ENCODE measurements at regions not wholly inside any gene's neighbourhood (a gene's known extent, or its start where the extent isn't known, plus 50 kb on each side); places are given as distances from the start of the nearest gene placed in this dataset.

DNA sequence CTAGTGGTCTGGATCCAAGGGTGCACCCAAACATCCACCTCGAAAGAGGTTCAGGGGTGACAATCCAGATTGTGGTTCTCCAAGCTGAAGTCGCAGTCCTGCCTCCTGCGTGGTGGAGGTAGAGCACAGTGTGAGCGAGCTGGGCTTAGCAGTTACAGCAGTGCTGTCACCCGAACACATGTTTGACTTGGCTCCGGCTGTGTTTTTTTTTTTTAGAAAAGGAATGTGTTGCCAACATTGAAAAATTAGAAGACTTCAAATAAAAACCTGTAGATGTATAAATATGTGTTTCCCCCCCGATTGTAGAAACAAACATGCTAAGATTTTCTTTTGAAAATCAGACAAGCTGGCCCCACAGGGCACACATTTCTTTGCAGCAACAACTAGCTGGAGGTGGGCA is 530.8 kb downstream of the SHQ1 start:
- no peak for DNase-seq

DNA sequence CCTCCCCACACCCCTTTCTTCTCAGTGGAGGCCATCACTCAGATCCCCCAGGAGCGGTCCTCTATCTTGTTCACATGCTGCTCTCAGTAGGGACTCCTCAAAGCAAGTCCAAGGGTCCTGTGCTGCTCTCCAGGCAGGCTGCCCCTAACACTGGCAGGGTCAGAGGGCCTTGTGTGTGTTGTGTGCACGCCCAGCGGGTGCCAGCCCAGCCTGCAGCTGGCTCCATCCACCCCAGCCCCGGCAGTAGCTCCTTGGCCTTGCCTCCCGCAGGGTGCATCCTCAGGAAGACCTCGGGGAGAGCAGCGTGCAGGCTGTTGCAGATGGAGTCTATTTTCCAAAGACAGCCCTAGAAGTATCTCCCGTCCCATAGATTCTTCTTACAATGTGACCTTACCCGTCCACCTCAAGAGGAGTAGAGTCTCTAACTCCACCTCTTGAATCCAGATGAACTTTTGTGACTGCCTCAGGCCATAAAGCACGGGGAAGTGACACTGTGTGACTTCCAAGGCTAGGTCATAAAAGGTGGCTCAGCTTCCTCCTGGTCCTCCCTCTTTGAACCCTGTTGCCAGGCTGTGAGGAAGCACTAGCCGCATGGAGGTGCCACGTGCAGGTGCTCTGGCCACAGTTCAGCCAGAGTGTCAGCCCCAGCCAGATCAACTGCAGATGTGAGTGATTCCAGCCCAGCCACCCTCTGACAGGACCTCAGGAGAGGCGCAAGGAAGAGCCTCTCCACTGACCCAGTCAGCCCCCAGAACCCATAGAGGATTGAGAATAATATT is 531.6 kb downstream of the SHQ1 start:
- DNase-seq = no peak

DNA sequence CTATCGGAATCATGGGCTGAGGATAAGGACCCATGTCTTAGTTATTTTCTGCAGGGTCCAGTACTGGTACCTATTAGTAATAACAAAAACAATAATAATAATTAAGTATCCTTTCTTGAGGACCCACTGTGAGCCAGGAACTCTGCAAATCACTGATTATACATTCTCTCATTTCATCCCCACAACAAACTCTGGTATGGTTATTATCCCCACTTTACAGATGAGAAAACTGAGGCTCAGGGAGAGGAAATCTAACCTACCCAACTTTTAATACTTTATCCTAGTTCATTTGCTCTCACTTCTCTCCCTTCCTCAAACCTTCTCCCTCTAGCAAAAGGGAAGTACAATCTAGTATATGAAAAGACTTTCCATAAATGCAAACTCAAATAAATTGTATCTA is 528.4 kb upstream of the PROK2 start:
- DNase-seq = no peak

DNA sequence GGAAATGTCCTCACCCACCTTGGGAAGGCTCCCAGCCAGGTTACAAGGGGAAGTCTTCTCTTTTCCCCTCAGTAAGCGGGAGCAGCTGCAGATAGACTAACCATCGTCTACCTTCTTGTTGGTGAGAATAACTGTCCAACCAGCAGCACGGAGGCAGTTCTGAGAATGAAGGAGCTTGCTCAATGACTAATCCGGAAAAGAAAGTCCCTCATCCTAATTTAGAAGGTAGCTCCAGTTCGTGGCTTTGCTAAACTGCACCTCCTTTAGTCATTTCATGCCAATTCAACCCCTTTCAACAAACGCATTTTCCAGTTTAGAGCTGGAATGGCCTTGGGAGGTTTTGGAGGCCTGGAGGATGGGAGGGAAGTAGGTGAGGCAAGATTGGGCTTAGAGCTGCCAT is 527.4 kb upstream of the PROK2 start:
- DNase-seq = no peak

DNA sequence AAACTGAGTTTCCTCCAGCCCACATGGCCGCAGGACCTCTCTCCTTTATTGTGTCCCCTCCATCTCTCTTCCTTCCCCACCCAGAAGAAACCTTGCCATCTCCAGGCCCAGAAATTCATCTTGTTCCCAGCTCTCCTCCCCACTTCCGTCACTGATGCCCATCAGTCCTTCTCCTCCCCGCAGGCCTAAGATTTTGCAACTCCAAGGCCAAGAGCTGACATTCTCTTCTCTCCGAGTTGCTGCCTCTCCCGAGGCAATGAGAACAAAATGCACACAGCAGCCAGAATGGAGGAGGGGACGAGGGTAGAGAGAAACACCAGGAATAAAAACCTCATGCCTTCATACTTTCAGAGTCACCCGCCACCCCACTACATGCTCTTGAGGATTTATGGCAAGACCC is 526.5 kb upstream of the PROK2 start:
- no peak for DNase-seq

DNA sequence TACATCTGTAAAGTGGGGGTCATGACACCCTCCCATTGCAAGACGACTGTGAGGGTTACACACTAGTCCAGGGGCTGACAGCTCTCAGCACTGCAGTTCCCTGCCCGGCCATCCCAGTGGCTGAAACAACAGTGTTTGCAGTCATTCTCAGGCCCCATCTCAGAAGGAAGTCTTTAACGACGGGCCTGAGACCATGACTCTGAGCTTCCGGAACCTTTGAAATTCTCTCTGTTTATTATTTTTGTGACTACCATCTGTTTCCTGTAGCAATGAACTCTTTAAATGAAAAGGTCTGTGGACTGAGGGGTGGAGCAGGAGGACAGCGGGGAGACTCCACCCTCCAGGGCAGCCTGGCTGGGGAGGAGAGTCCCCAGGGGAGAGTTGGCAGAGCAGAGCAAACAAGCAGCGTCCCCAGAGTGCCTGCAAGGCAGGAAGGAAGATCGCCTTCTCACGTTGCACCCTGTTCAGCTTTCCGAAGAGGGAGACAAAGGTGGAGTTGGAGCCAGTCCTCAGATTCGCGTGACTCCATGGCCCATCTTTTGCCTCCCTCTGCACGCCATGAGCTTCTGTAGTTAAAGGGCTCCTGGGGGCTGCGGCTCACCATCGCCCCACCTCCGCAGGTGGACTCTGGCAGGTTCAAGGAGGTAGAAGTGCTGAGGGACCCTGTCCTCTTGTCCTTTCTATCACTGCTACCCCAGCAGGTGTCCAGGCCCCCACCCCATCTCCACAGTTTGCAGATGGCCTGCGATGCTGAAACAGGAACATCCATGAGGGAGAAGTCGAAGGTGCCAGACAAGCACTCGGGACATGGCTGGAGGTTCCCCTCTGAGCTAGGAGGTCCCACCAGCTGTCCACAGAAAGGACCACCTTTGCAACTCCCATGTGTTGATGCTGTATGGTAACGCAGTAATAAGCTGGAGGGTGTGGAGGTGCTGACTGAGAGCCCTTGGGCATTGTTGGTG is 525.8 kb upstream of the PROK2 start:
- DNase-seq = no peak

DNA sequence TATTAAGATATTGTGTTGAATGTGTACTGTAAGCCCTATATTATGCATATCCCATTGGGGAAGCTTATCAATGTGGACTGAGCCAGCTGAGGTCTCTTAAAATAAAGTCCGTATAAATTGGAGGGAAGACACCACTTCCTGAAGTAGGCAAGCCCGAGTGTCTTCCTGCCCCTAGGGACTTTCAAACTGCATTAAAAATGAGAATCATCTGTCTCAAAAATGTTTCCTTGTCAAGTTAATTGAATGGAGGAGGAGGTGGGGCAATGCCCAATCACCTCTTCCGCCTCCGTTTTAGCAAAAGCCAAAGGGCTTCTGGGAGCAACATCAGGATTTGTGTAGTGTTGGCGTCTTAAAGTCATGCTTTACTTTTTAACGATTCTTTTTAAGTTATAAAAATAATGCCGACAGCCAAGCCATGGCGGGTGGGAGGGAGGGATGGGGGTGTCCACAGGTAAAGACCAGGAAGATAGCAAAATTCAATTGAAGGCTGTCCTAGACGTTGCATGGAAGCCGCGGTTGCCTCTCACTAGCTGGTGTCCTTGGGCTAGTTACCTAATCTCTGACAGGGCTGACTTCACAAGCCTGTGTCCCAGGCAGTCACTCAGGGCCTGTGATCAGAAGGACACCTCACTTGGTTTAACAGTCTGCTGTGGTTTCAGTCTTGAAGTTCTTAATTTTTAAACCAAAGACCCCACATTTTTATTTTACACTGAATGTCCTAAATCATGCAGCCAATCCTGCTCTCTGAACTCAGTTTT is 524.9 kb upstream of the PROK2 start:
- DNase-seq = no peak

DNA sequence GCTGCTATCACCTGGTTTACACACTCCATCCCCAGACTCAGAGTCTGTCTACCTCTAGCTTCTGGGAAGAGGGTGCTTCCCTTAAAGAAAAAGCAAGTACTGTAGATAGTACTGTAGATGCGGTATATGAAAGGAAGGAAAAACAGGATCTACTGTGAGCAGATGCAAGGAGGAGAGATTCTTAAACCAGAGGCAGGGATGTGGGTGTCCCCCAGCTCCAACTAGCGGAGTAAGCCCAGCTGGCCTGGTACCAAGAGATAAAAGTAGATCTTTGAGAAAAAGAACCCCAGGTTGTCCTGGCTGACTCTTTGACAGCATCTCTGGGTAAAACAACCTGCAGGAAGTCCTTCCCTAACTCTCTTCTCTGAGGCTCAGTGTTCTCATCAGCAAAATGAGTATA is 523.7 kb upstream of the PROK2 start:
- DNase-seq = no peak

DNA sequence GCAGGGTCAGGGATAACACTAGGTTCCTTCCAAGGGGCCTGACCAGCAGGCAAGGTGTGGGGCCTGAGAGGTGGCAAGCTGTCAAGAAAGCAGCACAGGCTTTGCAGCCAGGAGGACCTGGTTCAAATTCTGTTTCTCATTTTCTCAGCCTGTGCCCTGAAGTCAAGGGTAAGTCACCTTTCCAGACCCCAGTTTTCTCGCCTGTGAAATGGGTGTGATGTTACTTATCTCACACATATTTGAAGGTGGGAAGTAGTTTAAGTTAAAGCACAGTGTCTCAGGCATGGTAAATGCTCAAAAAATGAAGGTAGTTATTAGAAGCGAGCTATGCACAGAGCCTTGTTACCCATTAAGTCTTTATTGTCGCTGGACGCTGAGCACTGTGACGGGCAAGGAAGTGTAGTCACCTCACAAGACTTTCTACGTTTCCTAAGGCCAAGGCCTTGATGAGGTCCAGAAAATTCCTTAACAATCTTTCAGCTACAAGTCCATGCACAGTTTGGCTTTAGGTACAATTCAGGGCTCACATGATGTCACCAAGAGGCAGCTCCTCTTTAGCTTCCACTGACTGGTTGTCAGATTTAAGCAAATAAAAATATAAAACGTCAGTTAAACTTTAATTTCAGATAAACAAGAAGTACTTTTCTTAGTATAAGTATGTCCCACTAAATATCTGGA is 522.6 kb upstream of the PROK2 start:
- DNase-seq = no peak

DNA sequence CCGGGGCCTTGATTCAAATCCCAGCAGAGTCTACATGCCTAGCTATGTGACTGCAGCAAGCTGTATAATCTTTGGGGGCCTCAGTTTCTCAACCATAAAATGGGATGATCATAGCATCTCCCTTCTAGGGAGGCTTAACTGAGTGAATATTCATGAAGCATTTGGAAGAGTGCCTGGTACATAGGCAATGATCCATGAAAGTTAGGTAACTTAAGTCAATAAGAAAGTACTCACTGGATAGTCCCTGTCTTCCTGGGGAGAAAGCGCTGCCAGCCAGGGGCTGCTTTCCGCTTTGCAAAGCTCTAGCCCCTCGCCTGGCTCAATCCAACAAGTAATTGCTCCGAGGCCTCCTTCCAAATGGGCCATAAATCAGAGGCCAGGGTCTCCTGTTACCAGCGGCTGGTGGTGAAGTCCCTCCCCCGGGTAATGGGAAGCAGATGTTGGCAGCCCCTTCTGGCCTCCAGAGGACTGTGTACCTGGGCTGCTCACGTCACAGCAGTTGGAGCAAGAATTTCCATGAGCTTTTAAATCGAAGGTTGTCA is 521.9 kb upstream of the PROK2 start:
- DNase-seq = no peak

DNA sequence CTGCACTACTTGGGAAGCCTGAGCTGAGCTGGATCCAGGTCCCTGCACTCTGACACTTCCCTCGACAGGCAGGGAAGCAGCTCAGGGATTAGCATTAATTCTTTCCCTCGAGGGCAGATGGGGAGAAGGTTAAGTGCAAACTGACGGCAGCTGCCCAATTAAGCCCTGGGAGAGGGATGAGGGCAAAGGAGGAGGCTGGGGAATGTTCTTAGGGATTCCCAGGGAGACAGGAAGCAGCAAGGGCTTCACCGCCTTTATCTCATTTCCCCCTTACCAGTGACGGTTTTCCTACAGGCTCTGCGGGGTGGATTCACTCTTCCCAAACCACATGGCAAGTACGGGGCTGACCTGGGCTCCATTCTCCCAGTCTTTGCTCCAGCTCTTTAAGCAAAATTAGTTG is 519.0 kb upstream of the PROK2 start:
- DNase-seq = no peak

DNA sequence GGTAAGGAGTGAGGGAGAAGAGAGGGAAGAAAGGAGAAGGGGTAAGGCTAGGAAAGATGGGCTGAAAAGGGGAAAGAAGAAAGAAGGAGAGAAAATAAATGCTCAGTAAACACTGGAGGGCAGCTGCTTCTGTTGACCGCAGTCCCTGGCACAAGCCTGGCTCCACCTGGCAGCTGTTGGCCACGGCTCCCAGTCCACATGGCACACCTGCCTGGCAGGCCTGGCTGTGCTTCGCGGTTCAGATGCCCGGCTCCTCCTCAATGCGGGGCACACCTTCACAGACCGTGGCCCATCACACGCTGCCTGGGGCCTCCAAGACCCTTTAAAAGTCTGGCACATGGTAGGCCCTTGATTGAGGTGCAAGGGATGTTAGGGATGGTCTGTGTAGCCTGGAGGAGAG is 516.8 kb upstream of the PROK2 start:
- DNase-seq = no peak

DNA sequence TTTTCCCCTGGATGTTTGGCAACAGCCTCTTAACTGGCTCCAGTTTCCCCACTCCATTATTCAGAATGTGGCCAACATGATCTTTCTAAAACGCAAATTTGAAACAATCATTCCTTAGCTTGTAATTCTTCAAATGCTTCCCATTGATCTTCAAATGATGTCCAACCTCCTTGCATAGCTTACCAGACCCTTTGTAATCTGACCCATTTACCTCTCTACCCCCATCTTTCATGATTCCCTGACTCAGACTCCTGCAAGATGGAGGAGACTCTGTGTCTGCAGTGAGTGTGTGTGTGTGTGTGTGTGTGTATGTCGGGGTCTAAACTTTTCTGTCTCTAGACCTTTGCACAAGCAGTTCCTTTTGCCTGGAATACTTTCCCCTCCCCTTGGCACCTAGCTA is 515.7 kb upstream of the PROK2 start:
- DNase-seq = no peak

DNA sequence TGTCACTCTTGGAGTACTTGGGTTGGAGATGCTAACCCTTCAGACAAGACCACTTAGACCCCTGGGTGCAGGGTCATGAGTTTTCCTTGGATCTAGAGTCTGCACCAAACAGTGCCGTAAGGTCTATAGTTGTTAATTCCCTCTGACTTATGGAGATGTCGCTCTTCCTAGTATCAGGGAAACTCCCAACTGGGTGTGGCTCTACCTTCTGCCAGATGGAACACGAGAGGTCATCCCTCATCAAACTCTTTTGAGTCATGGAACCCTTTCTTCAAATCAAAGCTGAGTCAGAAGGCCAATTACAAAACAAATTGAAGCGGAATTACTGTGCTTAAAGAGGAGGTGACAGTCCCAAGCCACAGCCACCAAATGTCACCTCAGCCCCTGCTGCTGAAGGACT is 514.9 kb upstream of the PROK2 start:
- DNase-seq = no peak

DNA sequence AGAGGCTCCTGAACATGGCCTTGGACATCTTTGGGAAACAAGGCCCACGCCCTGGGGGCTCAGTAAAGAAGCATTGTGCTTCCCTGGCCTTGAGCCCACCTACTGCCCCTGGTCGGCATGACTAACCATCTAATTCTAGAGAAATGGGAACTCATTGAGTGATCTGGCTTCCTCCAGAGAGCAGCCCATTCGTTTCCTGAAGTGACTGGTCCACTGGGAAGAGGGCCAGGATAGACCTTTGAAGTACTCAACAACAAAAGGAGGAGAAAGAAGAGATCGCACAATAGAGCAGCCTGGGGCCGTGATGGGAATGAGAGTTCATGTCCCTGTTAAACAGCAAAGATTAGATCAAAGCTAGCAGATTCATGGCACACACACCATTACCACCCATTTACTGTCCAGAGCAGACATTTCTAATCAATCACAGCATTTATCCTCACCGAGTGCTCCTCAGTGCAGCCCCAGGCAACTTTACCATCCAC is 514.4 kb upstream of the PROK2 start:
- DNase-seq = no peak

DNA sequence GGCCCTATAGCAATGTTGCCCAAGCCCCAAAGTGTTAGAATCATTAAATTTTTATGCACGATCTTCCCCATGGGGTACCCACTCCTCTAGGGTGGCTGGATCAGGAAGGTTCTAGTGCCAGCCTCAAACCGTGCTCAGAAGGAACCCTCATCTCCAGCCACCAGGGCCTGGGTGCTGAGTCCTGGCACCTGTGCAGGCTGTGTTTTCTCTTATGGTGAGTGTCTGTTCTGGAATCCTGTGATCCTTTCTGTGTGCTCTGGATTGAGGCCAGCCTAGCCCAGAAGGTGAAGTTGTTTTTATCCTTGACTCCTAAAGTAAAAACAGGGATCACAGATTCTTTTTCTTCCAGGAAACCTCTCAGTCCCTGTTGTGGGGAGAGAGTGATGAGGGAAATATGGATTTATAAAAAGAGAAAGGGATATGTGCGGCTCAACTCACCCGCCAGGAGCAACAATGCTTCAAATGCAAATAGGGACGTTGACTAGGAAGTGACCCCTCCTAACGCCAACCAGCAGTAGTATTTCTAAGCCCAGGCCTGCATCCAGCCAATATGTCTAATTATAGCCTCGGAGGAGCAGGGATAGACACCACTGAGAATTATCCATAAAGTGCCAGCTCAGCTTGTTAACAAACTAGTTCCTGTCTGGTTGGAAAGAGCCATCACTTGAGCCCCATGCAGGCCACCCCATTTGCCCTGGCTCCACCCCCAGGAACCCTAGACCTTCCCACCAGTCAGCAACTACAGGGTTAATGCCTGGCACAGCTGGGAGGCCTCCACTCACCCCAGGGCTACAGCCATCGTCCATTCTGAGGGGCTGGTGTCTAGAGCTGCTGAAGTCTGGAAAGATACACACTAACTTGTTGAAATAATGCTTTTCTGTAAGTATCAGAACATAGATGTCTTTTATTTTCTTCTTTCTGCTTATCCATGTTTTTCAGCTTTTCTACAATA is 513.5 kb upstream of the PROK2 start:
- DNase-seq = no peak

DNA sequence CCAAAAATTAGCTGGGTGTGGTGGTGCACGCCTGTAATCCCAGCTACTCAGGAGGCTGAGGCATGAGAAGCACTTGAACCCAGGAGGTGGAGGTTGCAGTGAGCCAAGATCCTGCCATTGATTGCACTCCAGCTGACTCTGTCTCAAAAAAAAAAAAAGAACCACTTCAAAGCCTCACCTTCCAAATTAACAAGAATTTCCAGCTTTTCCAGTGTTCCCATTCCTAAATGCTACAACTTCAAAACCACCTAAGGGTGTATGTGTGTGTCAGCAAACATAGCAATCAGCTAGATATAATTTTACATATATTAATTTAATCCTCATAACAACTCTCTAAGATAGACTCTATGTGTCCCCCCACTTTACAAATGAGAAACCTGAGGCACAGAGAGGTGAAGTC is 512.5 kb upstream of the PROK2 start:
- no peak for DNase-seq

DNA sequence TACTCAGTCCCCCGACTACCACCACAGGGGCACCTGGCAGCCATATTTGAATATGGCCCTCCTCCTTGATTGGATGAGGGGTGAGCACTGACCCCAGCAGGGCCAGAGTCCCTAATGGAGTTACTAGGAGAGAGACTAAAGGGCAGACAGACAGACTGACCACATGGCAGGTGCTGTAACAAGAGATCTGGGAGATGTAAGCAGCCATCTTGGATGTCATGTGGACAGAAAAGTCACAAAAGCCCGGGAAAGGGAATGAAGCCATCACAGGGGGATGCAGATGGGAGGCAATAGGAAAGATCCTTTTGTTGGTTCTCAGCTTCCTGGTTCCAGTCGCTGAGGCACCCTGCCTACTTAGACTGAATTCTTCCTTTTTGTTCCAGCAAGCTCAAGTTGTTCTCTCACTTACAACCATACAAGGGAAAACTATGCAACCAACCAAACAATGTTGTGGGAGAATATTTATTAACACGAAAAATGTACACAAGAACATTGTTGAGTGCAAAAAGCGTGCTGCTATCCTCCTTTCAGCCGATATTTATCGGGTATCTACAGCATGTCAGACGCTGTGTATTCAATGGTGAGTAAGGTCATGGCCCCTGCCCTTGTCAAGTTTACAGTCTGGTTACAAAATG is 511.6 kb upstream of the PROK2 start:
- DNase-seq = no peak

DNA sequence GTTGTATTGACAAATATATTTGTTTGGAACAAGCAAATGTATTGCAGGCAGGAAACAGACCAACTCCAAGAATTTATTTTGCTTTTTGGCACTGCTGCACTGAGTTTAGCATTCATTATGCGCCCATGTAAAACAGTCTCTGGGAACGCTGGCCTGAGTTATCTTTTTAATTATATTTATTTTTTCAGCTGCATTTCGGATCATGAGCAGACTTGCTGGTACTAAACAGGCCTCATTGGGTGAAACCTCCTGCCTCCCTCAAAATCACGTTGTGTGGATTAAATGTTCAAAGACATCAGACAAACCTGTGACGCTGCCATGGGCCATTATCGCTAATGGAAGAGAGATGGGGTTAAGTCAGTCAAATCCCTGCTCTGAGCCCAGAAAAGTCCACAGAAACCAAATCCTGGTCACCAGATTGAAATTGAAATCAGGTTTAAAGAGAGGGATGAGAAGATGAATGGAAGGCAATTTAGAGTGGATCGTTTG is 511.1 kb upstream of the PROK2 start:
- DNase-seq = no peak

DNA sequence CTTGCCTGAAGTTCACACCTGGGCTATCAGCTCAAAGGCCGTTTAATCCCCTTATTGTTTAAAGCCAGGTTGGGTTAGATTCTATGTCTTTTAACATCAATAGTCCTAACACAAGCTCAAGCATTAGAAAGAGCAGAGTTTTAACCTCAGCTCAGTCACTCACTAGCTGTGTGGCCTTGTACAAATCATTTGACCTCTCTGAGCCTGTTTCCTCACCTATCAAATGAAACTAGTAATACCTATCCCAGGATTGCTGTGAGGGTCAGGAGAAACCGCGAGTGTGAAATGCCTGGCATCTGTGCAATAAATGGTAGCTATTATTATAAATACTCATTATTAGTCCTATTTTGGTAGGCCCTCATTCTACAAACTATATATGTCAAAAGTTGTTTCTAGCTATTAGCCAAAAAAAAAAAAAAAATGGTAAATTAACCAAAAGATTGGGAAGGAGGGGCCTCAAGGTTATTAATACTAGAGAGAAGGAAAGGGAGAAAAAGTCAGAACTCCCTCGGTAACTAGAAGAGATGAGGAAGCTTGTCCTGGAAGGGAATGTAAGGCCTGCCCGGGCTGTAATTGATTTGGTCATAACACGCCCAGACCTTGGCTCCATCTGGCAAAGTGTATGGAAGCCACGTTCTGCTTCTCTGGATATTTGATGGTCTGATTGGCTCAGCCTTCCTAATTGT is 510.5 kb upstream of the PROK2 start:
- no peak for DNase-seq

All from activated CD4-positive, alpha-beta T cell treated with anti-CD3 and anti-CD28 coated beads, Interleukin-2, amount 50 U/mL, for 1 hour (primary cell).